Renal cortex interstitium (tissue), 11 donors: ENCODE measurements at regions not wholly inside any gene's neighbourhood (a gene's known extent, or its start where the extent isn't known, plus 50 kb on each side); places are given as distances from the start of the nearest gene placed in this dataset.

Experiments
- DNase-seq, 11 donors: peaks; one replicate each; pipeline ENCODE4 v3.0.0-alpha.2; 2013; ENCODE audit warnings: low read depth in 9 of 11, low spot score in 4 of 11; ENCODE audit errors: extremely low read depth in 1 of 11

- no peak for DNase-seq
Observed at GRCh38 chr11:119991669-119992068, 146.2 kb downstream of the TRIM29 start.

GRCh38 chr11:119991022-119991404, 146.9 kb downstream of the TRIM29 start:
- no peak for DNase-seq

- DNase-seq, result no peak
Observed at GRCh38 chr11:119990309-119991021, 147.4 kb downstream of the TRIM29 start.

GRCh38 chr11:119989159-119989821, 148.6 kb downstream of the TRIM29 start:
- no peak for DNase-seq

- no peak for DNase-seq
Observed at GRCh38 chr11:119985551-119985950, 152.4 kb downstream of the TRIM29 start.

GRCh38 chr11:119983816-119984215, 154.1 kb downstream of the TRIM29 start:
- no peak for DNase-seq

- no peak for DNase-seq
Observed at GRCh38 chr11:119983240-119983732, 154.6 kb downstream of the TRIM29 start.

- DNase-seq, result no peak
Observed at GRCh38 chr11:119982517-119983239, 155.2 kb downstream of the TRIM29 start.

GRCh38 chr11:119980431-119980830, 157.5 kb downstream of the TRIM29 start:
- no peak for DNase-seq

GRCh38 chr11:119979701-119980100, 158.2 kb downstream of the TRIM29 start:
- no peak for DNase-seq

GRCh38 chr11:119978696-119979095, 159.2 kb downstream of the TRIM29 start:
- DNase-seq, result no peak

- DNase-seq, result no peak
Observed at GRCh38 chr11:119977881-119978280, 160.0 kb downstream of the TRIM29 start.

- no peak for DNase-seq
Observed at GRCh38 chr11:119977561-119977860, 160.4 kb downstream of the TRIM29 start.

- DNase-seq, result no peak
Observed at GRCh38 chr11:119976805-119977560, 160.9 kb downstream of the TRIM29 start.

GRCh38 chr11:119975561-119976152, 162.3 kb downstream of the TRIM29 start:
- DNase-seq, result peak in 2 of 11 donors; percentile 4 to 12

GRCh38 chr11:119974467-119974866, 163.4 kb downstream of the TRIM29 start:
- no peak for DNase-seq

GRCh38 chr11:119974051-119974450, 163.9 kb downstream of the TRIM29 start:
- DNase-seq, result no peak

GRCh38 chr11:119972281-119972680, 165.6 kb downstream of the TRIM29 start:
- DNase-seq, result no peak
